ENCODE measurements at regions not wholly inside any gene's neighbourhood (a gene's known extent, or its start where the extent isn't known, plus 50 kb on each side); places are given as distances from the start of the nearest gene placed in this dataset.

DNA sequence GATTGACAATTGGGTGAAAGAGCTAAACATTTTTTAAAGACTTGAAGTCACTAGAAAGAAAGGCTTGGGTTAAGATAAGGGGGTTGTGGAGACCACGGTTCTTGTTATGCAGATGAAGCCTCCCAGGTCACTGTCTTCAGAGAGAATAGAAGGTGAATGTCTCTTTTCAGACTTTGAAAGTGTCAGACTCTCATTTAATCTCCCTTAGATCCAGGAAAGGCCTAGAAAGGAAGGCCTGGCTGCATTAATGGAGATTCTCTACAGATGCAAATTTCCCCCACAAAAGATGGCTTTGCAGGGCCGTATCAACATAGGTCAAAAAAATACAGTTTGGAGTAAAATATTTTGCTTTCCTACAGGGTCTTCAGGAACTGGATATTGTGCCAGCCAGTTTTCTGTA lies 193.9 kb downstream of the RTP5 start:
- H3K79me2 ChIP-seq (ENCODE audit: insufficient read depth, low read depth, low read length), result no peaks in the 10 kb centered on the region
- no peaks in the 10 kb centered on the region for H3K4me1 ChIP-seq (ENCODE audit: insufficient read depth, low read length, poor library complexity, severe bottlenecking)
- no peak overlapping the region for H3K27ac ChIP-seq (ENCODE audit: low read depth, low read length, poor library complexity, severe bottlenecking)
- POLR2A ChIA-PET, result interaction anchor here (0.6 kb wide), 1 partner anchor 548 kb away, joined by 3 read pairs; no protein-coding TSS in a partner anchor
- H3K9me3 ChIP-seq (ENCODE audit: low read length), result 0 out of 2 replicates have a peak, but pooled peaks cover 5% of the 10 kb centered on the region
- intact Hi-C loops (cut with micrococcal nuclease; ENCODE audit: unreplicated experiment), result no loop called here
- no TSS peak for BruUV-seq (replicated peaks)
- H3K9me2 ChIP-seq (ENCODE audit: insufficient read depth, low read length), result no peaks in the 10 kb centered on the region
- no peaks in the 10 kb centered on the region for H3K36me3 ChIP-seq (ENCODE audit: insufficient read depth, low read length)
- CTCF ChIA-PET (ENCODE audit: unreplicated experiment), result no interaction called here
- TF ChIP-seq, protein P1, sequence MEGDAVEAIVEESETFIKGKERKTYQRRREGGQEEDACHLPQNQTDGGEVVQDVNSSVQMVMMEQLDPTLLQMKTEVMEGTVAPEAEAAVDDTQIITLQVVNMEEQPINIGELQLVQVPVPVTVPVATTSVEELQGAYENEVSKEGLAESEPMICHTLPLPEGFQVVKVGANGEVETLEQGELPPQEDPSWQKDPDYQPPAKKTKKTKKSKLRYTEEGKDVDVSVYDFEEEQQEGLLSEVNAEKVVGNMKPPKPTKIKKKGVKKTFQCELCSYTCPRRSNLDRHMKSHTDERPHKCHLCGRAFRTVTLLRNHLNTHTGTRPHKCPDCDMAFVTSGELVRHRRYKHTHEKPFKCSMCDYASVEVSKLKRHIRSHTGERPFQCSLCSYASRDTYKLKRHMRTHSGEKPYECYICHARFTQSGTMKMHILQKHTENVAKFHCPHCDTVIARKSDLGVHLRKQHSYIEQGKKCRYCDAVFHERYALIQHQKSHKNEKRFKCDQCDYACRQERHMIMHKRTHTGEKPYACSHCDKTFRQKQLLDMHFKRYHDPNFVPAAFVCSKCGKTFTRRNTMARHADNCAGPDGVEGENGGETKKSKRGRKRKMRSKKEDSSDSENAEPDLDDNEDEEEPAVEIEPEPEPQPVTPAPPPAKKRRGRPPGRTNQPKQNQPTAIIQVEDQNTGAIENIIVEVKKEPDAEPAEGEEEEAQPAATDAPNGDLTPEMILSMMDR (conservative IDR thresholded peaks at IDR 0.05; ENCODE audit: low read length), result no peak
- TF ChIP-seq EZH2phosphoT487 (IDR thresholded peaks at IDR 0.05; ENCODE audit: borderline replicate concordance, low read depth, low read length), result no peak
- no peak overlapping the region for H2AFZ ChIP-seq (ENCODE audit: low read length)
- no peak overlapping the region for H3K4me2 ChIP-seq (ENCODE audit: low read length)
- H4K20me1 ChIP-seq (ENCODE audit: insufficient read depth, low read length), result no peaks in the 10 kb centered on the region
- no peak for DNase-seq (ENCODE audit: low spot score)
- no peak overlapping the region for H3K4me3 ChIP-seq (ENCODE audit: low read depth, low read length, poor library complexity, severe bottlenecking)

DNA sequence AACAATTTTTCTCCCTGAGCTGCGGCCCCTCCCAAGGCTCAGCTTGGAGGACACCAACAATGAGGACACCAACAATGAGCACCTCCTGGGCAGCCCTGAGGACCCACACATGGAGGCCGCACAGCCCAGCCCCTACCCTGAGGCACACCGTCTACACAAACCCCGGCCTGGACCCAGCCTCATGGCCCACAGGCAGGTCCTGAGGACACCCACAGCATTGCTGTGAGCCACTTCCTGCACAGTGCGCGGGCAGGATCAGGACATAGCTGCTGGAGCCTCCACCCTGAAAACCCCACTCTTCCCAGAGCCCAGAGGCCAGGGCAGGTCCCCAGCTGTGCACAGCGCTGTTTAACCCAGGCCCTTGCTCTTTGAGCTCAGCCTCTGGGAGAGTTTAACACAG lies 194.3 kb downstream of the RTP5 start:
- no peak overlapping the region for H2AFZ ChIP-seq (ENCODE audit: low read length)
- CTCF ChIA-PET (ENCODE audit: unreplicated experiment), result no interaction called here

More for the DNA sequence above, 194.3 kb downstream of the RTP5 start:
- Histone ChIP-seq H3K9me3 (ENCODE audit: low read length) (0 out of 2 replicates have a peak, but pooled peaks cover 5% of the 10 kb centered on the region), H3K9me2 (ENCODE audit: insufficient read depth, low read length) (no peaks in the 10 kb centered on the region), H3K4me1 (ENCODE audit: insufficient read depth, low read length, poor library complexity, severe bottlenecking) (no peaks in the 10 kb centered on the region), H4K20me1 (ENCODE audit: insufficient read depth, low read length) (no peaks in the 10 kb centered on the region), H3K4me2 (ENCODE audit: low read length) (no peak overlapping the region), H3K36me3 (ENCODE audit: insufficient read depth, low read length) (no peaks in the 10 kb centered on the region), H3K27ac (ENCODE audit: low read depth, low read length, poor library complexity, severe bottlenecking) (no peak overlapping the region), H3K79me2 (ENCODE audit: insufficient read depth, low read depth, low read length) (no peaks in the 10 kb centered on the region), H3K4me3 (ENCODE audit: low read depth, low read length, poor library complexity, severe bottlenecking) (no peak overlapping the region)
- no peak for DNase-seq (ENCODE audit: low spot score)
- POLR2A ChIA-PET, result interaction anchor here (0.6 kb wide), 1 partner anchor 548 kb away, joined by 3 read pairs; no protein-coding TSS in a partner anchor
- intact Hi-C loops (cut with micrococcal nuclease; ENCODE audit: unreplicated experiment), result no loop called here
- no TSS peak for BruUV-seq (replicated peaks)
- TF ChIP-seq, protein P1 (conservative IDR thresholded peaks at IDR 0.05; ENCODE audit: low read length), result no peak
- no peak for TF ChIP-seq EZH2phosphoT487 (IDR thresholded peaks at IDR 0.05; ENCODE audit: borderline replicate concordance, low read depth, low read length)
